Esophagus squamous epithelium (tissue), 4 donors: ENCODE measurements at regions not wholly inside any gene's neighbourhood (a gene's known extent, or its start where the extent isn't known, plus 50 kb on each side); places are given as distances from the start of the nearest gene placed in this dataset.

Experiments used
- CTCF ChIP-seq, 6 experiments: fragments of 450-650 bp in 4 of 6; fragments of 200-600 bp in 2 of 6; sonication (generic) in 2 of 6; IDR thresholded peaks; one replicate each; pipeline ENCODE4 v1.5.1; 2016 to 2019; ENCODE audit warnings: antibody characterized with exemption in 6 of 6, mild to moderate bottlenecking in 4 of 6, moderate library complexity in 4 of 6
- POLR2A ChIP-seq, 4 donors: fragments of 450-650 bp; IDR thresholded peaks; one replicate each; pipeline ENCODE4 v1.6.1; 2017; ENCODE audit warnings: antibody characterized with exemption in 4 of 4, mild to moderate bottlenecking in 4 of 4, moderate library complexity in 3 of 4

- no peak for TF ChIP-seq CTCF (IDR thresholded peaks at IDR 0.05)
- TF ChIP-seq POLR2A (IDR thresholded peaks at IDR 0.05), result no peak
These were observed 545.0 kb upstream of the ZNF608 start for GRCh38 chr5:125291447-125291846.
